ENCODE measurements at regions not wholly inside any gene's neighbourhood (a gene's known extent, or its start where the extent isn't known, plus 50 kb on each side); places are given as distances from the start of the nearest gene placed in this dataset.

GRCh38 chr2:226211439-226211838, 588.2 kb downstream of the IRS1 start:
- no peak for TF ChIP-seq CTCF (IDR thresholded peaks at IDR 0.05)
- intact Hi-C loops (cut with DNase I, micrococcal nuclease) = no loop called here
- Histone ChIP-seq H3K9me3 (ENCODE audit: control insufficient read depth in 1 of 2, insufficient read depth in 1 of 2, low read length in 2 of 2) (no peaks in the 10 kb centered on the region), H3K27ac (ENCODE audit: low read depth in 1 of 2, low read length in 2 of 2) (no peak overlapping the region), H3K4me1 (ENCODE audit: insufficient read depth, low read length) (no peaks in the 10 kb centered on the region), H3K27me3 (ENCODE audit: control insufficient read depth in 1 of 2, insufficient read depth in 2 of 2, low read length in 2 of 2) (no peaks in the 10 kb centered on the region), H3K36me3 (ENCODE audit: insufficient read depth, low read length) (no peaks in the 10 kb centered on the region), H3K4me3 (ENCODE audit: low read length) (no peak overlapping the region)
- DNase-seq (no peak), ATAC-seq (ENCODE audit: poor library complexity) (no peak)
- no peaks in the 10 kb centered on the region for H3K36me3 Mint-ChIP-seq (ENCODE audit: low read depth)
- H3K4me3 Mint-ChIP-seq = no peak overlapping the region
- peaks cover 5% of the 10 kb centered on the region for H3K27me3 Mint-ChIP-seq
- no peak overlapping the region for H3K27ac Mint-ChIP-seq
- CTCF ChIA-PET = no interaction called here
- POLR2A ChIA-PET = no interaction called here
- H3K4me1 Mint-ChIP-seq (ENCODE audit: low read depth) = no peaks in the 10 kb centered on the region
- no peaks in the 10 kb centered on the region for H3K9me3 Mint-ChIP-seq

- Mint-ChIP-seq H3K36me3 (ENCODE audit: low read depth) (no peaks in the 10 kb centered on the region), H3K9me3 (no peaks in the 10 kb centered on the region), H3K4me1 (ENCODE audit: low read depth) (no peaks in the 10 kb centered on the region), H3K27ac (no peak overlapping the region), H3K4me3 (no peak overlapping the region), H3K27me3 (peaks cover 5% of the 10 kb centered on the region)
- ATAC-seq (ENCODE audit: poor library complexity) = no peak
- no peak overlapping the region for H3K4me3 ChIP-seq (ENCODE audit: low read length)
- H3K4me1 ChIP-seq (ENCODE audit: insufficient read depth, low read length) = no peaks in the 10 kb centered on the region
- ChIA-PET POLR2A (no interaction called here), CTCF (interaction anchor here (1.2 kb wide), 1 partner anchor 20 kb away, joined by 3 read pairs; no protein-coding TSS in a partner anchor)
- no peak for DNase-seq
- no peaks in the 10 kb centered on the region for H3K9me3 ChIP-seq (ENCODE audit: control insufficient read depth in 1 of 2, insufficient read depth in 1 of 2, low read length in 2 of 2)
- no peaks in the 10 kb centered on the region for H3K27me3 ChIP-seq (ENCODE audit: control insufficient read depth in 1 of 2, insufficient read depth in 2 of 2, low read length in 2 of 2)
- no peak overlapping the region for H3K27ac ChIP-seq (ENCODE audit: low read depth in 1 of 2, low read length in 2 of 2)
- no peaks in the 10 kb centered on the region for H3K36me3 ChIP-seq (ENCODE audit: insufficient read depth, low read length)
- intact Hi-C loops (cut with DNase I, micrococcal nuclease) = no loop called here
- TF ChIP-seq CTCF (IDR thresholded peaks at IDR 0.05) = no peak
Observed at GRCh38 chr2:226208726-226209125, 590.9 kb downstream of the IRS1 start.

- POLR2A ChIA-PET = no interaction called here
- no peak for DNase-seq
- H3K9me3 Mint-ChIP-seq = no peaks in the 10 kb centered on the region
Observed at GRCh38 chr2:226207671-226208070, 591.9 kb downstream of the IRS1 start.

More at GRCh38 chr2:226207671-226208070, 591.9 kb downstream of the IRS1 start:
- Histone ChIP-seq H3K9me3 (ENCODE audit: control insufficient read depth in 1 of 2, insufficient read depth in 1 of 2, low read length in 2 of 2) (no peaks in the 10 kb centered on the region), H3K27ac (ENCODE audit: low read depth in 1 of 2, low read length in 2 of 2) (no peak overlapping the region), H3K36me3 (ENCODE audit: insufficient read depth, low read length) (no peaks in the 10 kb centered on the region), H3K4me3 (ENCODE audit: low read length) (no peak overlapping the region), H3K4me1 (ENCODE audit: insufficient read depth, low read length) (no peaks in the 10 kb centered on the region), H3K27me3 (ENCODE audit: control insufficient read depth in 1 of 2, insufficient read depth in 2 of 2, low read length in 2 of 2) (no peaks in the 10 kb centered on the region)
- no peak for TF ChIP-seq CTCF (IDR thresholded peaks at IDR 0.05)
- CTCF ChIA-PET = interaction anchor here (1.2 kb wide), 1 partner anchor 21 kb away, joined by 3 read pairs; no protein-coding TSS in a partner anchor
- Mint-ChIP-seq H3K27ac (no peak overlapping the region), H3K36me3 (ENCODE audit: low read depth) (no peaks in the 10 kb centered on the region), H3K4me3 (no peak overlapping the region), H3K4me1 (ENCODE audit: low read depth) (no peaks in the 10 kb centered on the region), H3K27me3 (peaks cover 5% of the 10 kb centered on the region)
- ATAC-seq (ENCODE audit: poor library complexity) = no peak
- intact Hi-C loops (cut with DNase I, micrococcal nuclease) = no loop called here
